ENCODE measurements at regions not wholly inside any gene's neighbourhood (a gene's known extent, or its start where the extent isn't known, plus 50 kb on each side); places are given as distances from the start of the nearest gene placed in this dataset.
A peak's percentile ranks its signal among the peaks of the same experiment; 100 is the strongest.

GRCh38 chr6:34618430-34619182, 62.5 kb upstream of the SPDEF start:
- Mint-ChIP-seq H3K4me1 (ENCODE audit: low read depth) (peaks cover 4% of the 10 kb centered on the region), H3K27ac (ENCODE audit: unreplicated experiment) (no peak overlapping the region), H3K36me3 (ENCODE audit: low read depth) (peaks cover 2% of the 10 kb centered on the region), H3K4me3 (ENCODE audit: unreplicated experiment) (no peak overlapping the region), H3K9me3 (ENCODE audit: low read depth) (no peaks in the 10 kb centered on the region), H3K27me3 (ENCODE audit: low read depth) (no peaks in the 10 kb centered on the region)
- TF ChIP-seq CTCF (IDR thresholded peaks at IDR 0.05), result no peak
- DNase-seq (ENCODE audit: low spot score), result no peak

GRCh38 chr6:34617231-34617630, 61.1 kb upstream of the SPDEF start:
- no peak for TF ChIP-seq CTCF (IDR thresholded peaks at IDR 0.05)
- Mint-ChIP-seq H3K4me1 (ENCODE audit: low read depth) (peaks cover 4% of the 10 kb centered on the region), H3K27me3 (ENCODE audit: low read depth) (no peaks in the 10 kb centered on the region), H3K36me3 (ENCODE audit: low read depth) (peaks cover 2% of the 10 kb centered on the region), H3K9me3 (ENCODE audit: low read depth) (no peaks in the 10 kb centered on the region), H3K4me3 (ENCODE audit: unreplicated experiment) (no peak overlapping the region), H3K27ac (ENCODE audit: unreplicated experiment) (no peak overlapping the region)
- no peak for DNase-seq (ENCODE audit: low spot score)

- Mint-ChIP-seq H3K36me3 (ENCODE audit: low read depth) (peaks cover 2% of the 10 kb centered on the region), H3K9me3 (ENCODE audit: low read depth) (no peaks in the 10 kb centered on the region), H3K27ac (ENCODE audit: unreplicated experiment) (no peak overlapping the region), H3K4me1 (ENCODE audit: low read depth) (peaks cover 7% of the 10 kb centered on the region), H3K27me3 (ENCODE audit: low read depth) (no peaks in the 10 kb centered on the region), H3K4me3 (ENCODE audit: unreplicated experiment) (no peak overlapping the region)
- no peak for DNase-seq (ENCODE audit: low spot score)
- no peak for TF ChIP-seq CTCF (IDR thresholded peaks at IDR 0.05)
Measured at GRCh38 chr6:34616227-34616585, 60.1 kb upstream of the SPDEF start.

GRCh38 chr6:34615574-34616226, 59.6 kb upstream of the SPDEF start:
- no peak for TF ChIP-seq CTCF (IDR thresholded peaks at IDR 0.05)
- H3K4me1 Mint-ChIP-seq (ENCODE audit: low read depth), result peaks cover 10% of the 10 kb centered on the region
- DNase-seq (ENCODE audit: low spot score), result no peak
- no peaks in the 10 kb centered on the region for H3K27me3 Mint-ChIP-seq (ENCODE audit: low read depth)
- H3K27ac Mint-ChIP-seq (ENCODE audit: unreplicated experiment), result no peak overlapping the region
- H3K36me3 Mint-ChIP-seq (ENCODE audit: low read depth), result peaks cover 2% of the 10 kb centered on the region
- H3K9me3 Mint-ChIP-seq (ENCODE audit: low read depth), result no peaks in the 10 kb centered on the region
- H3K4me3 Mint-ChIP-seq (ENCODE audit: unreplicated experiment), result no peak overlapping the region

- Mint-ChIP-seq H3K27me3 (ENCODE audit: low read depth) (no peaks in the 10 kb centered on the region), H3K36me3 (ENCODE audit: low read depth) (peaks cover 4% of the 10 kb centered on the region), H3K4me1 (ENCODE audit: low read depth) (peaks cover 26% of the 10 kb centered on the region), H3K27ac (ENCODE audit: unreplicated experiment) (peak overlapping the region; percentile 65), H3K9me3 (ENCODE audit: low read depth) (peaks cover 2% of the 10 kb centered on the region), H3K4me3 (ENCODE audit: unreplicated experiment) (no peak overlapping the region)
- TF ChIP-seq CTCF (IDR thresholded peaks at IDR 0.05), result no peak
- DNase-seq (ENCODE audit: low spot score), result no peak
Measured at GRCh38 chr6:34610819-34611477, 54.8 kb upstream of the SPDEF start.
